ENCODE measurements at regions not wholly inside any gene's neighbourhood (a gene's known extent, or its start where the extent isn't known, plus 50 kb on each side); places are given as distances from the start of the nearest gene placed in this dataset. TPM values are rescaled to one million over a fixed set of nuclear protein-coding genes. Genes with fewer than 3 reads are reported as not detected.
"Not testable (repeated sequence)": the region's sequence is repeated elsewhere in the genome, so short reads cannot be mapped to it uniquely, and the experiment has no call there.

GRCh38 chr12:91249518-91250272 is 67.1 kb upstream of the DCN start:
- TF ChIP-seq, protein P1, sequence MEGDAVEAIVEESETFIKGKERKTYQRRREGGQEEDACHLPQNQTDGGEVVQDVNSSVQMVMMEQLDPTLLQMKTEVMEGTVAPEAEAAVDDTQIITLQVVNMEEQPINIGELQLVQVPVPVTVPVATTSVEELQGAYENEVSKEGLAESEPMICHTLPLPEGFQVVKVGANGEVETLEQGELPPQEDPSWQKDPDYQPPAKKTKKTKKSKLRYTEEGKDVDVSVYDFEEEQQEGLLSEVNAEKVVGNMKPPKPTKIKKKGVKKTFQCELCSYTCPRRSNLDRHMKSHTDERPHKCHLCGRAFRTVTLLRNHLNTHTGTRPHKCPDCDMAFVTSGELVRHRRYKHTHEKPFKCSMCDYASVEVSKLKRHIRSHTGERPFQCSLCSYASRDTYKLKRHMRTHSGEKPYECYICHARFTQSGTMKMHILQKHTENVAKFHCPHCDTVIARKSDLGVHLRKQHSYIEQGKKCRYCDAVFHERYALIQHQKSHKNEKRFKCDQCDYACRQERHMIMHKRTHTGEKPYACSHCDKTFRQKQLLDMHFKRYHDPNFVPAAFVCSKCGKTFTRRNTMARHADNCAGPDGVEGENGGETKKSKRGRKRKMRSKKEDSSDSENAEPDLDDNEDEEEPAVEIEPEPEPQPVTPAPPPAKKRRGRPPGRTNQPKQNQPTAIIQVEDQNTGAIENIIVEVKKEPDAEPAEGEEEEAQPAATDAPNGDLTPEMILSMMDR (IDR thresholded peaks at IDR 0.05; ENCODE audit: insufficient read depth, low read depth, low read length), result no peak
- H3K4me3 ChIP-seq (ENCODE audit: low read depth, low read length), result no peak overlapping the region
- DNase-seq (ENCODE audit: low read depth), result peak; percentile 52

- H3K4me3 ChIP-seq (ENCODE audit: low read depth, low read length), result no peak overlapping the region
- peak; percentile 85 for DNase-seq (ENCODE audit: low read depth)
- TF ChIP-seq, protein P1 (IDR thresholded peaks at IDR 0.05; ENCODE audit: insufficient read depth, low read depth, low read length), result no peak
These were observed 66.4 kb upstream of the DCN start for GRCh38 chr12:91249054-91249453.

DNA sequence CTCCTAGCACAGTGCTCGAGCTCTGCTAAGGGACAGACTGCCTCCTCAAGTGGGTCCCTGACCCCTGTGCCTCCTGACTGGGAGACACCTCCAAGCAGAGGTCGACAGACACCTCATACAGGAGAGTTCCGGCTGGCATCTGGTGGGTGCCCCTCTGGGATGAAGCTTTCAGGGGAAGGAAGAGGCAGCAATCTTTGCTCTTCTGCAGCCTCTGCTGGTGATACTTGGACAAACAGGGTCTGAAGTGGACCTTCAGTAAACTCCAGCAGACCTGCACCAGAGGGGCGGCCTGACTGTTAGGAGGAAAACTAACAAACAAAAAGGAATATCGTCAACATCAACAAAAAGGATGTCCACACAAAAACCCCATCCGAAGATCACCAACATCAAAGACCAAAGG is 60.6 kb upstream of the DCN start:
- peak; percentile 36 for DNase-seq (ENCODE audit: low read depth)
- TF ChIP-seq, protein P1 (IDR thresholded peaks at IDR 0.05; ENCODE audit: insufficient read depth, low read depth, low read length), result peak; percentile 65
- H3K4me3 ChIP-seq (ENCODE audit: low read depth, low read length), result not testable (repeated sequence)

DNA sequence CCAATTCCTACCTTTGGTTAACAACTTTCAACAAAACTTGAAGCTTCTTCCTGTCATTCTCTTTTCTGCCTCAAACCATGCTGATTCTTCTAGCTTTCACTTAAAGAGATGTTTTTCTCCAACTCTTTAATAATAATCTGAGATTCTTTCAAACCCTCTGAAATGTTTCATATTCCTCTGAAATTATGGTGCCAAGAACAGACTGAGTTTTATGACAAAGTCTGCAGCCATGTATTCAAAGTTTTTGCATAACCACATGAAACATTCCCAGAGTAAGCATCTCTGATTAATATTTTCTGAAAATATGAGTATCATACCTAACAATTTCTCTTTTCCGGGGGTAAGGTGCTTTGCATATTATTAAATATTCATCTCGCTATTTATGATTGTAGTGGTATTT is 59.1 kb upstream of the DCN start:
- no peak overlapping the region for H3K4me3 ChIP-seq (ENCODE audit: low read depth, low read length)
- TF ChIP-seq, protein P1 (IDR thresholded peaks at IDR 0.05; ENCODE audit: insufficient read depth, low read depth, low read length), result no peak
- DNase-seq (ENCODE audit: low read depth), result no peak

DNA sequence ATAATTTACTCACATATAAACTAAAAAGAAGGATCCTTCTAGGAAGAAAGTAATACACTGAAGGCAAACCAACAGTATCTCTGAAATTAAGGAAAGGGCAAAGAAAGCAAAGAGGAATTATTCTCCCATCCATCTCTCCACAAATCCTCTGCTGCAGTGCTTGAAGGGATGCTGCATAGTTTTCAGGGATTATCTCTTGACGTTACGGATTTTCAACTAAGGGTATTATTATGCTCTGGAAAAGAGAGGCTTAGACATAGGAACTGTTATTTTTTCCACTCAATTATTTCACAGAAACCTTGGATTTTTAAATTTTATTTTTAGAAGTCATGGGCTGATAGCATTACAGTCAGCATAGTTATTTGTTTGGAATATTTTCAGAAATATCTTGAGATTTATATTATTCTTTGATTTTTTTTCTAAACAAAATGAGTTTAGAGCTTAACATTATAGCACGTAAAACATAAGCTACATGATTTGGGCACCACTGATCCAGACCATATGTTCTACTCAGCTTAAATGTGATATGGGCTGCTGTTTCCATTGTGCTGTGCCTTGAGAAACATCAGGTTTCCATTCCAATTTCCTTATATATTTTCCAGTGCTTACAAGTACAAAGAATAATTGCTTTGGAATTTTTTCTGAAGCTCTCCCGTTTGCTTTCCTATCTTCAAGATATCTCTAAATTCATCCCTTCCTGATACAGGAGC is 57.9 kb upstream of the DCN start:
- H3K4me3 ChIP-seq (ENCODE audit: low read depth, low read length), result no peak overlapping the region
- TF ChIP-seq, protein P1 (IDR thresholded peaks at IDR 0.05; ENCODE audit: insufficient read depth, low read depth, low read length), result no peak
- peak; percentile 50 for DNase-seq (ENCODE audit: low read depth)

GRCh38 chr12:91239481-91239880 is 56.9 kb upstream of the DCN start:
- DNase-seq (ENCODE audit: low read depth), result no peak
- TF ChIP-seq, protein P1 (IDR thresholded peaks at IDR 0.05; ENCODE audit: insufficient read depth, low read depth, low read length), result no peak
- no peak overlapping the region for H3K4me3 ChIP-seq (ENCODE audit: low read depth, low read length)

Small RNAs in the stretch of these regions (small RNA-seq; reads per million reads assigned to genes)
- gene AC090049.2, result not detected
- gene RF02110, result not detected

Data from fibroblast of villous mesenchyme (primary cell).